SK-N-SH treated with all-trans-retinoic acid at 6 μM for 48 hours (cell line): ENCODE measurements at regions not wholly inside any gene's neighbourhood (a gene's known extent, or its start where the extent isn't known, plus 50 kb on each side); places are given as distances from the start of the nearest gene placed in this dataset.

Experiments
- ARNTL ChIP-seq: fragments of 450-650 bp; formaldehyde crosslinking; IDR thresholded peaks from 2 replicates; pipeline ENCODE4 v1.5.0; 2020; ENCODE audit warnings: low read depth, mild to moderate bottlenecking, moderate library complexity, borderline replicate concordance
- CSDC2 ChIP-seq: fragments of 250-450 bp; sonication (Bioruptor Pico); IDR thresholded peaks from 2 replicates; pipeline ENCODE4 v1.5.0; 2020; ENCODE audit warnings: mild to moderate bottlenecking, moderate library complexity
- ISL1 ChIP-seq: fragments of 250-450 bp; sonication (Bioruptor Pico); IDR thresholded peaks from 2 replicates; pipeline ENCODE4 v2.1.2; 2022; ENCODE audit warnings: mild to moderate bottlenecking, moderate library complexity
- OSR1 ChIP-seq: fragments of 250-450 bp; sonication (Bioruptor Pico); IDR thresholded peaks from 2 replicates; pipeline ENCODE4 v1.8.0; 2022; ENCODE audit warnings: moderate library complexity, mild to moderate bottlenecking, inconsistent platforms
- TF ChIP-seq, protein P1 (sequence below): fragments of 250-450 bp; sonication (Bioruptor Pico); IDR thresholded peaks from 2 replicates; pipeline ENCODE4 v1.5.1; 2020; ENCODE audit warnings: low read depth, mild to moderate bottlenecking, moderate library complexity
- TF ChIP-seq, protein P2 (sequence below): fragments of 250-450 bp; sonication (Bioruptor Pico); IDR thresholded peaks from 2 replicates; pipeline ENCODE4 v1.8.0; 2020; ENCODE audit warnings: mild to moderate bottlenecking, moderate library complexity, borderline replicate concordance

- TF ChIP-seq, protein P1, sequence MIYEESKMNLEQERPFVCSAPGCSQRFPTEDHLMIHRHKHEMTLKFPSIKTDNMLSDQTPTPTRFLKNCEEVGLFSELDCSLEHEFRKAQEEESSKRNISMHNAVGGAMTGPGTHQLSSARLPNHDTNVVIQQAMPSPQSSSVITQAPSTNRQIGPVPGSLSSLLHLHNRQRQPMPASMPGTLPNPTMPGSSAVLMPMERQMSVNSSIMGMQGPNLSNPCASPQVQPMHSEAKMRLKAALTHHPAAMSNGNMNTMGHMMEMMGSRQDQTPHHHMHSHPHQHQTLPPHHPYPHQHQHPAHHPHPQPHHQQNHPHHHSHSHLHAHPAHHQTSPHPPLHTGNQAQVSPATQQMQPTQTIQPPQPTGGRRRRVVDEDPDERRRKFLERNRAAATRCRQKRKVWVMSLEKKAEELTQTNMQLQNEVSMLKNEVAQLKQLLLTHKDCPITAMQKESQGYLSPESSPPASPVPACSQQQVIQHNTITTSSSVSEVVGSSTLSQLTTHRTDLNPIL (CRISPR knock-in tag): no peak
- TF ChIP-seq, protein P2, sequence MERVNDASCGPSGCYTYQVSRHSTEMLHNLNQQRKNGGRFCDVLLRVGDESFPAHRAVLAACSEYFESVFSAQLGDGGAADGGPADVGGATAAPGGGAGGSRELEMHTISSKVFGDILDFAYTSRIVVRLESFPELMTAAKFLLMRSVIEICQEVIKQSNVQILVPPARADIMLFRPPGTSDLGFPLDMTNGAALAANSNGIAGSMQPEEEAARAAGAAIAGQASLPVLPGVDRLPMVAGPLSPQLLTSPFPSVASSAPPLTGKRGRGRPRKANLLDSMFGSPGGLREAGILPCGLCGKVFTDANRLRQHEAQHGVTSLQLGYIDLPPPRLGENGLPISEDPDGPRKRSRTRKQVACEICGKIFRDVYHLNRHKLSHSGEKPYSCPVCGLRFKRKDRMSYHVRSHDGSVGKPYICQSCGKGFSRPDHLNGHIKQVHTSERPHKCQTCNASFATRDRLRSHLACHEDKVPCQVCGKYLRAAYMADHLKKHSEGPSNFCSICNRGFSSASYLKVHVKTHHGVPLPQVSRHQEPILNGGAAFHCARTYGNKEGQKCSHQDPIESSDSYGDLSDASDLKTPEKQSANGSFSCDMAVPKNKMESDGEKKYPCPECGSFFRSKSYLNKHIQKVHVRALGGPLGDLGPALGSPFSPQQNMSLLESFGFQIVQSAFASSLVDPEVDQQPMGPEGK (CRISPR knock-in tag): no peak
- TF ChIP-seq ISL1 (CRISPR knock-in tag) (no peak), ARNTL (no peak), OSR1 (CRISPR knock-in tag) (no peak), CSDC2 (CRISPR knock-in tag) (no peak)
Observed at GRCh38 chr2:128797092-128797491, 478.4 kb upstream of the HS6ST1 start.
